ENCODE measurements at regions not wholly inside any gene's neighbourhood (a gene's known extent, or its start where the extent isn't known, plus 50 kb on each side); places are given as distances from the start of the nearest gene placed in this dataset.

DNA sequence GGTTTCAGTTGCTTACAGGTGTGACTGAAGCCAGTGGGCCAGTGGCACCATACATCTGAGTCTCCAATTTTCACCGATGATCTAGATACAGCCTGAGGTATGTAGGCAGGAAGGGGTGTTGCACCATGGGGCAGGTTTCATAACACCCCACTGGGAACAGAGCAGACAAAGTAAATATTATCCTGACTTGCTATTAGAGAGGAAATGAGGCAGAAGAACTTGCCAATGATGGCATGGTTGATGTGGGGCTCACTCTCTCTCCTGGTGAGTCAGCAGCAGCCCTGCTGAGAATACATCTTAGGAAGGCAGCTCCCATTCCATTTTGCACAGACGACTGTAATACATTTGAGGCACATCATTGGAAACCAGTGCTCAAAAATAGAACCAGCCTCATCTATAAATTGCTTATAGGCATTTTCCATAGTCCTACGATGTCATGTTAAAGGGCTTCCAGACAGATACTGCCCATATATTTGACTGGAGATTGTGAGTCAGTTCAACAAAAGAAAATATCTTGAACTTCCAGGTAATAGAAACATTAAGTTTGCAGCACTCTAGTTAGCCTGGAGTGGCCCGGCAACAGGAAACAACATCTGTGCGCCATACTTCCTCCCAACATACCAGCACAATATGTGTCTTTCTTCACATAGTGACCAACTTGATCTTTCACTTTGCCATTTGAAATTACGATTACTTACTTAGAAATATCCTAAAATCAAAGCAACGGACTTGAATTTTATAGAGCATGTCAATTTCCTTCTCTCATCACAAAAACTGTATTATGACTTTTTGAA is 175.5 kb downstream of the NECTIN3 start:
- Histone ChIP-seq H4K91ac (ENCODE audit: insufficient read length, low read depth, low read length) (no peak overlapping the region), H3K4me2 (ENCODE audit: insufficient read depth, insufficient read length, low read length) (no peak overlapping the region), H3K79me2 (ENCODE audit: insufficient read depth, low read length) (no peaks in the 10 kb centered on the region), H2BK20ac (ENCODE audit: low read depth, low read length, poor library complexity, severe bottlenecking) (no peak overlapping the region), H2AFZ (ENCODE audit: low read length) (no peak overlapping the region), H2AK5ac (ENCODE audit: insufficient read length, low read length) (no peak overlapping the region), H3K23ac (ENCODE audit: insufficient read length, low read depth, low read length) (no peak overlapping the region), H2BK120ac (ENCODE audit: low read depth, low read length, poor library complexity, severe bottlenecking) (no peak overlapping the region), H3K14ac (ENCODE audit: insufficient read depth, low read length) (no peak overlapping the region), H2BK5ac (ENCODE audit: insufficient read length, low read length) (no peak overlapping the region), H4K20me1 (ENCODE audit: control insufficient read depth, insufficient read depth, insufficient read length) (no peaks in the 10 kb centered on the region), H3K4ac (ENCODE audit: low read depth, low read length) (no peak overlapping the region), H3K27me3 (ENCODE audit: insufficient read depth, low read length) (no peaks in the 10 kb centered on the region), H3K27ac (ENCODE audit: insufficient read length, low read depth, low read length) (no peak overlapping the region), H3K4me1 (ENCODE audit: insufficient read depth, low read length) (no peaks in the 10 kb centered on the region), H4K8ac (replicated peaks; ENCODE audit: insufficient read length, low read depth, low read length) (no peak overlapping the region), H3K18ac (ENCODE audit: insufficient read length, low read depth, low read length) (no peak overlapping the region), H3K23me2 (ENCODE audit: insufficient read length, low read depth, low read length, poor library complexity, severe bottlenecking) (no peaks in the 10 kb centered on the region), H3K56ac (ENCODE audit: insufficient read length, low read depth, low read length) (no peak overlapping the region), H3K9me3 (ENCODE audit: control insufficient read depth, low read depth, low read length) (no peaks in the 10 kb centered on the region), H3K79me1 (ENCODE audit: insufficient read depth, low read depth, low read length, poor library complexity, severe bottlenecking) (no peaks in the 10 kb centered on the region), H3K9ac (ENCODE audit: extremely low read depth, insufficient read length, low read length) (no peak overlapping the region), H2BK15ac (ENCODE audit: low read depth, low read length) (no peak overlapping the region), H3T11ph (ENCODE audit: low read length) (no peak overlapping the region), H4K5ac (ENCODE audit: insufficient read length, low read depth, low read length) (no peak overlapping the region), H2BK12ac (ENCODE audit: insufficient read length, low read depth, low read length) (no peak overlapping the region)
- H3K4me3 Mint-ChIP-seq: no peak overlapping the region
- peaks cover 0 to 3% of the 10 kb centered on the region in 2 experiments; a peak in 1 of 4 replicates for H3K4me1 Mint-ChIP-seq
- H3K36me3 Mint-ChIP-seq (ENCODE audit: insufficient read depth in 1 of 3, low read depth in 3 of 3): no peaks in the 10 kb centered on the region; a peak in 1 of 7 replicates
- TF ChIP-seq, protein P1, sequence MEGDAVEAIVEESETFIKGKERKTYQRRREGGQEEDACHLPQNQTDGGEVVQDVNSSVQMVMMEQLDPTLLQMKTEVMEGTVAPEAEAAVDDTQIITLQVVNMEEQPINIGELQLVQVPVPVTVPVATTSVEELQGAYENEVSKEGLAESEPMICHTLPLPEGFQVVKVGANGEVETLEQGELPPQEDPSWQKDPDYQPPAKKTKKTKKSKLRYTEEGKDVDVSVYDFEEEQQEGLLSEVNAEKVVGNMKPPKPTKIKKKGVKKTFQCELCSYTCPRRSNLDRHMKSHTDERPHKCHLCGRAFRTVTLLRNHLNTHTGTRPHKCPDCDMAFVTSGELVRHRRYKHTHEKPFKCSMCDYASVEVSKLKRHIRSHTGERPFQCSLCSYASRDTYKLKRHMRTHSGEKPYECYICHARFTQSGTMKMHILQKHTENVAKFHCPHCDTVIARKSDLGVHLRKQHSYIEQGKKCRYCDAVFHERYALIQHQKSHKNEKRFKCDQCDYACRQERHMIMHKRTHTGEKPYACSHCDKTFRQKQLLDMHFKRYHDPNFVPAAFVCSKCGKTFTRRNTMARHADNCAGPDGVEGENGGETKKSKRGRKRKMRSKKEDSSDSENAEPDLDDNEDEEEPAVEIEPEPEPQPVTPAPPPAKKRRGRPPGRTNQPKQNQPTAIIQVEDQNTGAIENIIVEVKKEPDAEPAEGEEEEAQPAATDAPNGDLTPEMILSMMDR (conservative IDR thresholded peaks at IDR 0.05): no peak
- no peaks in the 10 kb centered on the region; the same call in 1 of the 2 replicates for H3K27me3 Mint-ChIP-seq (ENCODE audit: low read depth)
- no peak overlapping the region for H3K27ac Mint-ChIP-seq
- no CpG with 5 or more reads among the region's 7 CpGs for WGBS (ENCODE audit: extremely low coverage, insufficient read length, low lambda C conversion rate)
- H3K9me3 Mint-ChIP-seq: peaks cover 0 to 2% of the 10 kb centered on the region in 2 experiments; a peak in 2 of 5 replicates
- no peak for DNase-seq
